ENCODE measurements at regions not wholly inside any gene's neighbourhood (a gene's known extent, or its start where the extent isn't known, plus 50 kb on each side); places are given as distances from the start of the nearest gene placed in this dataset.
"Not testable (repeated sequence)": the region's sequence is repeated elsewhere in the genome, so short reads cannot be mapped to it uniquely, and the experiment has no call there.

DNA sequence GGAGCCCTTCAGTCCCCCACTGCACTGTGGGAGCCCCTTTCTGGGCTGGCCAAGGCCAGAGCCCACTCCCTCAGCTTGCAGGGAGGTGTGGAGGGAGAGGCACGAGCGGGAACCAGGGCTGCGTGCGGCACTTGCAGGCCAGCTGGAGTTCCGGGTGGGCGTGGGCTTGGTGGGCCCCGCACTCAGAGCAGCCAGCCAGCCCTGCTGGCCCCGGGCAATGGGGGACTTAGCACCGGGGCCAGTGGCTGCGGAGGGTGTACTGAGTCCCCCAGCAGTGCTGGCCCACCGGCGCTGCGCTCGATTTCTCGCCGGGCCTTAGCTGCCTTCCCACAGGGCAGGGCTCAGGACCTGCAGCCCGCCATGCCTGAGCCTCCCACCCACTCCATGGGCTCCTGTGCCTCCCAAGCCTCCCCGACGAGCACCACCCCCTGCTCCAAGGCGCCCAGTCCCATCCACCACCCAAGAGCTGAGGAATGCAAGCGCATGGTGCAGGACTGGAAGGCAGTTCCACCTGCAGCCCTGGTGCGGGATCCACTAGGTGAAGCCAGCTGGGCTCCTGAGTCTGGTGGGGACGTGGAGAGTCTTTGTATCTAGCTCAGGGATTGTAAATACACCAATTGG lies 776.2 kb downstream of the KCTD8 start:
- not testable (repeated sequence) for TF ChIP-seq EZH2 (IDR thresholded peaks at IDR 0.05; ENCODE audit: borderline replicate concordance)
- TF ChIP-seq, protein P1, sequence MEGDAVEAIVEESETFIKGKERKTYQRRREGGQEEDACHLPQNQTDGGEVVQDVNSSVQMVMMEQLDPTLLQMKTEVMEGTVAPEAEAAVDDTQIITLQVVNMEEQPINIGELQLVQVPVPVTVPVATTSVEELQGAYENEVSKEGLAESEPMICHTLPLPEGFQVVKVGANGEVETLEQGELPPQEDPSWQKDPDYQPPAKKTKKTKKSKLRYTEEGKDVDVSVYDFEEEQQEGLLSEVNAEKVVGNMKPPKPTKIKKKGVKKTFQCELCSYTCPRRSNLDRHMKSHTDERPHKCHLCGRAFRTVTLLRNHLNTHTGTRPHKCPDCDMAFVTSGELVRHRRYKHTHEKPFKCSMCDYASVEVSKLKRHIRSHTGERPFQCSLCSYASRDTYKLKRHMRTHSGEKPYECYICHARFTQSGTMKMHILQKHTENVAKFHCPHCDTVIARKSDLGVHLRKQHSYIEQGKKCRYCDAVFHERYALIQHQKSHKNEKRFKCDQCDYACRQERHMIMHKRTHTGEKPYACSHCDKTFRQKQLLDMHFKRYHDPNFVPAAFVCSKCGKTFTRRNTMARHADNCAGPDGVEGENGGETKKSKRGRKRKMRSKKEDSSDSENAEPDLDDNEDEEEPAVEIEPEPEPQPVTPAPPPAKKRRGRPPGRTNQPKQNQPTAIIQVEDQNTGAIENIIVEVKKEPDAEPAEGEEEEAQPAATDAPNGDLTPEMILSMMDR (IDR thresholded peaks at IDR 0.05; ENCODE audit: poor library complexity), result not testable (repeated sequence)
